ENCODE measurements at regions not wholly inside any gene's neighbourhood (a gene's known extent, or its start where the extent isn't known, plus 50 kb on each side); places are given as distances from the start of the nearest gene placed in this dataset.

DNA sequence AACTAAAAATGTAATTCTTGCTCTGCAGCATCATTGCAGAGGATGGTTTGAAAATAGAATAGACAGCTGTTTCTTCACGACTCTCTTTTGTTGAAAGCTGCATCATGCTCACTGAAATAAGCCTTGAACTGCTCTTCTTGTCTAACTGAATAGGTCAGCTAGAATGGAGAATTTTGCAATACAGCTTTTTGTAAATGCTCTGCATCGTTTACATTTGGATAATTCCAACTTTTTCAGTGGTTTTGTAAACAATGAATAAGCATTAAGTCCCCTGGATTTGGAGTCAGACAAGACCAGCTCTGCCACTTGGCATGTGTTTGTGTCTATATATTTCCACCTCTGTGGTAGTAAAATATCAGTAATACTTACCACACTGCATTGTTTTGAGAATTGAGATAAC, 95.2 kb downstream of the PLSCR2 start:
- Histone ChIP-seq H3K79me1 (ENCODE audit: low read depth, low read length) (no peaks in the 10 kb centered on the region), H3K56ac (replicated peaks; ENCODE audit: insufficient read length, low read depth, low read length) (no peak overlapping the region), H3K14ac (ENCODE audit: insufficient read length) (no peak overlapping the region), H4K8ac (ENCODE audit: extremely low read depth, insufficient read depth, low read length) (no peak overlapping the region), H3K9me3 (ENCODE audit: insufficient read depth in 2 of 2, low read depth in 1 of 2, low read length in 1 of 2) (no peaks in the 10 kb centered on the region), H4K5ac (ENCODE audit: insufficient read length, low read depth, low read length) (no peak overlapping the region), H4K91ac (replicated peaks; ENCODE audit: insufficient read length, low read length) (no peak overlapping the region), H3K4ac (replicated peaks; ENCODE audit: insufficient read length, low read depth, low read length) (no peak overlapping the region), H2BK15ac (ENCODE audit: low read length) (no peak overlapping the region), H3K4me3 (ENCODE audit: extremely low read depth in 1 of 4, insufficient read depth in 2 of 4, low read depth in 3 of 4, low read length in 4 of 4) (no peak overlapping the region), H3K36me3 (ENCODE audit: control insufficient read depth in 2 of 4, insufficient read depth in 4 of 4, low read length in 3 of 4) (no peaks in the 10 kb centered on the region), H3K27ac (ENCODE audit: low read depth, low read length) (no peak overlapping the region), H2AK5ac (ENCODE audit: low read depth, low read length) (no peak overlapping the region), H4K20me1 (replicated peaks in 1 of 2; ENCODE audit: control insufficient read depth in 1 of 2, insufficient read depth in 2 of 2, low read length in 2 of 2) (no peaks in the 10 kb centered on the region), H3K18ac (ENCODE audit: extremely low read depth, low read length) (no peak overlapping the region), H3K23me2 (ENCODE audit: low read depth, low read length) (no peaks in the 10 kb centered on the region; the same call in 1 of the 2 replicates), H2BK5ac (ENCODE audit: low read depth, low read length) (no peak overlapping the region), H2AFZ (ENCODE audit: low read length) (no peak overlapping the region), H3K27me3 (replicated peaks in 1 of 4; ENCODE audit: control insufficient read depth in 3 of 4, extremely low read depth in 1 of 4, insufficient read depth in 3 of 4, low read length in 3 of 4) (no peaks in the 10 kb centered on the region), H3K4me1 (replicated peaks in 1 of 4; ENCODE audit: control insufficient read depth in 3 of 4, insufficient read depth in 4 of 4, low read length in 3 of 4) (no peaks in the 10 kb centered on the region), H3K23ac (ENCODE audit: insufficient read length) (no peak overlapping the region), H2BK20ac (ENCODE audit: low read length) (no peak overlapping the region), H3K9ac (replicated peaks in 1 of 4; ENCODE audit: extremely low read depth in 1 of 4, low read depth in 3 of 4, low read length in 3 of 4) (no peak overlapping the region), H3K4me2 (ENCODE audit: insufficient read depth in 1 of 2, low read depth in 2 of 2, low read length in 2 of 2) (no peak overlapping the region), H2BK120ac (replicated peaks; ENCODE audit: low read depth, low read length) (no peak overlapping the region), H3K79me2 (ENCODE audit: control insufficient read depth in 1 of 2, insufficient read depth in 2 of 2, low read length in 2 of 2) (no peaks in the 10 kb centered on the region), H2BK12ac (ENCODE audit: low read depth, low read length) (no peak overlapping the region)
- 95% methylated on average over 2 of the region's 2 CpGs; no CpG with 5 or more reads in 1 of the 2 experiments for WGBS, 2 experiments (ENCODE audit: extremely low coverage in 1 of 2, insufficient coverage in 1 of 2, insufficient read length in 1 of 2, insufficient replicate concordance in 2 of 2, low coverage in 1 of 2, low lambda C conversion rate in 2 of 2, missing lambda C conversion rate in 1 of 2)
- no peak for DNase-seq (ENCODE audit: low read depth in 1 of 2, low spot score in 2 of 2)
- POLR2A ChIA-PET (ENCODE audit: partially characterized antibody): interaction anchor here (1.0 kb wide), 1 partner anchor 15 kb away, joined by 3 read pairs; no protein-coding TSS in a partner anchor
- CTCF ChIA-PET (ENCODE audit: partially characterized antibody): interaction anchor here (1.6 kb wide), 1 partner anchor 185 kb away, joined by 6 read pairs; no protein-coding TSS in a partner anchor
- TF ChIP-seq SIX5 (IDR thresholded peaks at IDR 0.05; ENCODE audit: low read depth, low read length): no peak
- no peak for TF ChIP-seq GTF2F1 (IDR thresholded peaks at IDR 0.05; ENCODE audit: borderline replicate concordance, low read depth, low read length)
- no peak for TF ChIP-seq BRCA1 (IDR thresholded peaks at IDR 0.05; ENCODE audit: low read depth, low read length)
- no peak for TF ChIP-seq KDM5A (IDR thresholded peaks at IDR 0.05; ENCODE audit: low read length)
- FAIRE-seq: no peak
